Body of pancreas (tissue), 4 donors: ENCODE measurements at regions not wholly inside any gene's neighbourhood (a gene's known extent, or its start where the extent isn't known, plus 50 kb on each side); places are given as distances from the start of the nearest gene placed in this dataset.

Experiments used
- CTCF ChIP-seq, 7 experiments: fragments of 450-650 bp in 4 of 7; fragments of 200-600 bp in 3 of 7; sonication (generic) in 3 of 7; IDR thresholded peaks; one replicate each; pipeline ENCODE4 v1.5.1; 2016 to 2019; ENCODE audit warnings: antibody characterized with exemption in 7 of 7
- POLR2A ChIP-seq, 3 donors: fragments of 450-650 bp; IDR thresholded peaks; one replicate each; pipeline ENCODE4 v1.6.1; 2016; ENCODE audit warnings: antibody characterized with exemption in 3 of 3, mild to moderate bottlenecking in 2 of 3

DNA sequence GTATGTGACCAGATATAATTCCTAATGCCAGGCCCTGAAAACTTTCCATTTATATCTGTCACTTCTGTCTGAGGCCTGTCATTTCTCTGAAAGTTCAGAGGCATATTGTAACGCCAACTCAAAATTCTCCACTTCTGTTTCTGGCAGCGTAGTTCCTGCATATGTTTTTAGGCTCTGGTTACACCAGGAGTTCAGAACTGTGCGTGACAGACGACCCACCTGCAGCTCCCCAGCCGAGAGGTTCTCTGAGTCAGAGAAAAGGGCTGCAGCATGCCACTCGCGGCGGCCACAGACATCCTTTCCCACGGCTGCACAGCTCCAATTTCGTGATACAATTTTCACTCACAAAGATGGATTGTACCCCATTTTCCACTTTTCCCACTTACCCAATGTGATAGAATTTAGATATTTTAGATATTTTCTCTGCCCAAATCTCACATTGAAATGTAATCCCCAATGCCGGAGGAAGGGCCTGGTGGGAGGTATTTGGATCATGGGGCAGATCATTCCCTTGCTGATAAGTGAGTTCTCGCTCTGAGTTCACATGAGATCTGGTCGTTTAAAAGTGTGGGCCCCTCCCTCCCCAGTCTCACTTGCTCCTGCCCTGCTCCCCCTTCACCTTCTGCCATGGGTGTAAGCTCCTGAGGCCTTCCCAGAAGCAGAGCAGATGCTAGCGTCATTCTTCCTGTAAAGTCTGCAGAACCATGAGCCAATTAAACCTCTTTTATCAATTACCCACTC is 308.1 kb downstream of the LIG4 start:
- TF ChIP-seq CTCF (IDR thresholded peaks at IDR 0.05): no peak
- no peak for TF ChIP-seq POLR2A (IDR thresholded peaks at IDR 0.05)
